ENCODE measurements at regions not wholly inside any gene's neighbourhood (a gene's known extent, or its start where the extent isn't known, plus 50 kb on each side); places are given as distances from the start of the nearest gene placed in this dataset.

DNA sequence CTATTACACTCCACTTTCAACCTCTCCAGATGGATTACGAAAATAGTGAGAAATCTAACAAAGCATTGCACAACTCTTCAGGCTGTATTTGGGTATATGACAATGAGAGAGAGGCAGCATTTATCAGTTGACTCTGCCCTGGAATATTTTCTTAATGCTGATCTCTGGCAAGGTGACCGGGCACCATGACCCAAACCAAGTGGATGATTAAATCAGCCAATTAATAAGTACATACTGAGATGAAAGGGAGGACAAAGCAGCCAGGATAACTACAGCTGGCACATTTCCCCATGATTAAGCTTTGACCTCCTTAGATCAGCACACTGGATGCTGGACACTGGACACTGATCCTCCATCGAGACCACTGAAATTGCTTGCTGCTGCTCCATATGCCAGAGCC lies 218.2 kb downstream of the ASCL1 start:
- BruUV-seq (replicated peaks) = no TSS peak
- Histone ChIP-seq H3K4me3 (ENCODE audit: low read depth, low read length, poor library complexity, severe bottlenecking) (no peak overlapping the region), H3K9me2 (ENCODE audit: insufficient read depth, low read length) (no peaks in the 10 kb centered on the region), H3K79me2 (ENCODE audit: insufficient read depth, low read depth, low read length) (no peaks in the 10 kb centered on the region), H3K4me2 (ENCODE audit: low read length) (no peak overlapping the region), H4K20me1 (ENCODE audit: insufficient read depth, low read length) (no peaks in the 10 kb centered on the region), H3K9me3 (ENCODE audit: low read length) (no peaks in the 10 kb centered on the region), H3K4me1 (ENCODE audit: insufficient read depth, low read length, poor library complexity, severe bottlenecking) (no peaks in the 10 kb centered on the region), H3K36me3 (ENCODE audit: insufficient read depth, low read length) (no peaks in the 10 kb centered on the region), H2AFZ (ENCODE audit: low read length) (no peak overlapping the region), H3K27ac (ENCODE audit: low read depth, low read length, poor library complexity, severe bottlenecking) (no peak overlapping the region)
- ChIA-PET CTCF (ENCODE audit: unreplicated experiment) (no interaction called here), POLR2A (no interaction called here)
- TF ChIP-seq, protein P1, sequence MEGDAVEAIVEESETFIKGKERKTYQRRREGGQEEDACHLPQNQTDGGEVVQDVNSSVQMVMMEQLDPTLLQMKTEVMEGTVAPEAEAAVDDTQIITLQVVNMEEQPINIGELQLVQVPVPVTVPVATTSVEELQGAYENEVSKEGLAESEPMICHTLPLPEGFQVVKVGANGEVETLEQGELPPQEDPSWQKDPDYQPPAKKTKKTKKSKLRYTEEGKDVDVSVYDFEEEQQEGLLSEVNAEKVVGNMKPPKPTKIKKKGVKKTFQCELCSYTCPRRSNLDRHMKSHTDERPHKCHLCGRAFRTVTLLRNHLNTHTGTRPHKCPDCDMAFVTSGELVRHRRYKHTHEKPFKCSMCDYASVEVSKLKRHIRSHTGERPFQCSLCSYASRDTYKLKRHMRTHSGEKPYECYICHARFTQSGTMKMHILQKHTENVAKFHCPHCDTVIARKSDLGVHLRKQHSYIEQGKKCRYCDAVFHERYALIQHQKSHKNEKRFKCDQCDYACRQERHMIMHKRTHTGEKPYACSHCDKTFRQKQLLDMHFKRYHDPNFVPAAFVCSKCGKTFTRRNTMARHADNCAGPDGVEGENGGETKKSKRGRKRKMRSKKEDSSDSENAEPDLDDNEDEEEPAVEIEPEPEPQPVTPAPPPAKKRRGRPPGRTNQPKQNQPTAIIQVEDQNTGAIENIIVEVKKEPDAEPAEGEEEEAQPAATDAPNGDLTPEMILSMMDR (conservative IDR thresholded peaks at IDR 0.05; ENCODE audit: low read length) = no peak
- no peak for TF ChIP-seq EZH2phosphoT487 (IDR thresholded peaks at IDR 0.05; ENCODE audit: borderline replicate concordance, low read depth, low read length)
- DNase-seq (ENCODE audit: low spot score) = no peak
- intact Hi-C loops (cut with micrococcal nuclease; ENCODE audit: unreplicated experiment) = no loop called here

DNA sequence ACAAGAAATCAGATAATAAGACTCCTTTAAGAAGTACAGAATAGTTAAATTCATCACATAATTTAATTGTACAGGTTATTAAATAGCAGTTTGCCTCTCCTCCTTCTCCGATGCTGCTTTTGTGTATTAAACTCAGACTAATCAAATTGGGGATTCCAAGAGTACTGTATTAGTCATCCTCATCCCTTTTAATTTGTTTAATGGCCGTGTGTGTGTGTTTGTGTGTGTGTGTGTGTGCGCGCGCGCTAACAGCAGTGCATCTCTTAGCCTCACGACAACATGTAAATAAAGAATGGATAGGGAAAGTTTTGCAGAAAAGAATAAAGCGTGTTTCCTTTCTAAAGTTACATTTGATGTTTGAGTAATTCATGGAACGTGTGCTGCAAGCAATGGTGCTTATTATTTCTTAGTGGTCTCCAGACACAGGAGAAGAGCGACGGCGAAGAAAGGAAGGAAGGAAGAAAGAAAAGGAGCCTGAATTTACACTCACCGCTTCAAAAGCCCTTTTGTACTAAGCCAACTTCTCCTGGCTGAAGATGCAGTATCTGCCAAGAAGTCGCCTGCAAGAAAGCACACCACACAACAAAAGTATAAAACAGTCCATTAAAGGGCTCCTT lies 220.3 kb downstream of the ASCL1 start:
- H3K79me2 ChIP-seq (ENCODE audit: insufficient read depth, low read depth, low read length) = no peaks in the 10 kb centered on the region
- POLR2A ChIA-PET = interaction anchor here (0.8 kb wide), 1 partner anchor 10 kb away, joined by 4 read pairs; no protein-coding TSS in a partner anchor
- H3K4me2 ChIP-seq (ENCODE audit: low read length) = no peak overlapping the region
- no peak overlapping the region for H3K4me3 ChIP-seq (ENCODE audit: low read depth, low read length, poor library complexity, severe bottlenecking)
- no peaks in the 10 kb centered on the region for H4K20me1 ChIP-seq (ENCODE audit: insufficient read depth, low read length)
- CTCF ChIA-PET (ENCODE audit: unreplicated experiment) = no interaction called here
- BruUV-seq (replicated peaks) = no TSS peak
- TF ChIP-seq EZH2phosphoT487 (IDR thresholded peaks at IDR 0.05; ENCODE audit: borderline replicate concordance, low read depth, low read length) = no peak
- TF ChIP-seq, protein P1 (conservative IDR thresholded peaks at IDR 0.05; ENCODE audit: low read length) = no peak
- H3K36me3 ChIP-seq (ENCODE audit: insufficient read depth, low read length) = no peaks in the 10 kb centered on the region
- no peak for DNase-seq (ENCODE audit: low spot score)
- no peak overlapping the region for H3K27ac ChIP-seq (ENCODE audit: low read depth, low read length, poor library complexity, severe bottlenecking)
- no peaks in the 10 kb centered on the region for H3K4me1 ChIP-seq (ENCODE audit: insufficient read depth, low read length, poor library complexity, severe bottlenecking)
- no peaks in the 10 kb centered on the region for H3K9me2 ChIP-seq (ENCODE audit: insufficient read depth, low read length)
- no peak overlapping the region for H2AFZ ChIP-seq (ENCODE audit: low read length)
- H3K9me3 ChIP-seq (ENCODE audit: low read length) = no peaks in the 10 kb centered on the region
- intact Hi-C loops (cut with micrococcal nuclease; ENCODE audit: unreplicated experiment) = no loop called here

DNA sequence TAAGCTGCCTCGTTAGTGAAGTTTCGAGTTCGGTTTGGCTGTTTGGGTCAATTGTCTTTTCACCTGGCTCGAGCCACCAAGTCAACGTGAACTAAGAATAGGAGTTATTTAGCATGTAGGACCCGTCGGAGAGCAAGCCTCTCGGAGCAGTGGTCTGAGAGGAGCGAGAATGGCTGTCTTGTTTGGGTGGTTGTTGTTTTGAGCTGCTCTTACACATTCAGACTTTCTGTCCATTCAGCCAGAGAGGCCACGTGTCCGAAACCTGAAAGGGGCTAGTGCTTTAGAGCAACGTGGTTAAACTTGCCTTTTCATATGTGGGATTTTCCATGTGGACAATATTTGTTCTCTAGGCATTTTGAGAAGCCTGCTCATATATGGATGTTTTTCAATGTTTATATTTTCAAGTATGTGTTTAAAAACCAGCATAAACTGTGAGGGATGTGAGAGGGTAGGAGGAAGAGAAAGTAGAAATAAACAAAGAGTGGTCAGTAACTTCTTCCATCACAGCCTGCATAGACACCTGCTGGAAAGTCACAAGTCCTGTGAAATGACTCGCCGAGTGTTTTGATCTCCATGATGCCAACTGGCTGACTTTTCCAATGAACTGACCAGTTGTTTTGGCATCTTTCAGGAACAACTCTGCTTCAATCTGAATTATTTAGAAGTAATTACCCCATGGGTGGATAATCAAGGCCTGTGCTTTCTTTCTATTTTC lies 221.0 kb downstream of the ASCL1 start:
- intact Hi-C loops (cut with micrococcal nuclease; ENCODE audit: unreplicated experiment) = no loop called here
- H3K36me3 ChIP-seq (ENCODE audit: insufficient read depth, low read length) = no peaks in the 10 kb centered on the region
- ChIA-PET CTCF (ENCODE audit: unreplicated experiment) (no interaction called here), POLR2A (no interaction called here)
- no peak overlapping the region for H2AFZ ChIP-seq (ENCODE audit: low read length)
- no peaks in the 10 kb centered on the region for H4K20me1 ChIP-seq (ENCODE audit: insufficient read depth, low read length)
- H3K9me3 ChIP-seq (ENCODE audit: low read length) = no peaks in the 10 kb centered on the region
- TF ChIP-seq, protein P1 (conservative IDR thresholded peaks at IDR 0.05; ENCODE audit: low read length) = no peak
- no peak for TF ChIP-seq EZH2phosphoT487 (IDR thresholded peaks at IDR 0.05; ENCODE audit: borderline replicate concordance, low read depth, low read length)
- H3K4me1 ChIP-seq (ENCODE audit: insufficient read depth, low read length, poor library complexity, severe bottlenecking) = no peaks in the 10 kb centered on the region
- no peaks in the 10 kb centered on the region for H3K79me2 ChIP-seq (ENCODE audit: insufficient read depth, low read depth, low read length)
- no peak for DNase-seq (ENCODE audit: low spot score)
- no peak overlapping the region for H3K4me3 ChIP-seq (ENCODE audit: low read depth, low read length, poor library complexity, severe bottlenecking)
- no peak overlapping the region for H3K27ac ChIP-seq (ENCODE audit: low read depth, low read length, poor library complexity, severe bottlenecking)
- no TSS peak for BruUV-seq (replicated peaks)
- H3K4me2 ChIP-seq (ENCODE audit: low read length) = no peak overlapping the region
- H3K9me2 ChIP-seq (ENCODE audit: insufficient read depth, low read length) = no peaks in the 10 kb centered on the region

Measured in OCI-LY7 (cell line).